Nephron progenitor cell (in vitro differentiated cells): ENCODE measurements at regions not wholly inside any gene's neighbourhood (a gene's known extent, or its start where the extent isn't known, plus 50 kb on each side); places are given as distances from the start of the nearest gene placed in this dataset.

Experiments used
- DNase-seq: peaks from one replicate; pipeline ENCODE4 v3.0.0; 2021
- H3K27ac Mint-ChIP-seq: 2 replicates; pipeline ENCODE4 v1.8.0; 2021; ENCODE audit warnings: mild to moderate bottlenecking, moderate library complexity, mixed read lengths
- H3K27me3 Mint-ChIP-seq: 2 replicates; pipeline ENCODE4 v1.8.0; 2021; ENCODE audit warnings: mild to moderate bottlenecking, low read depth, mixed read lengths; ENCODE audit not compliant: poor library complexity
- H3K36me3 Mint-ChIP-seq: 2 replicates; pipeline ENCODE4 v1.8.0; 2021; ENCODE audit warnings: low read depth, mixed read lengths
- H3K4me1 Mint-ChIP-seq: 2 replicates; pipeline ENCODE4 v1.8.0; 2021; ENCODE audit warnings: mixed read lengths
- H3K4me3 Mint-ChIP-seq: 2 replicates; pipeline ENCODE4 v1.8.0; 2021; ENCODE audit warnings: mild to moderate bottlenecking, moderate library complexity, mixed read lengths
- H3K9me3 Mint-ChIP-seq: 2 replicates; pipeline ENCODE4 v1.8.0; 2021; ENCODE audit warnings: mild to moderate bottlenecking, moderate library complexity, mixed read lengths
- TF ChIP-seq, protein P1 (sequence below): fragments of 200-600 bp; sonication (generic); IDR thresholded peaks from 2 replicates; pipeline ENCODE4 v1.5.0; 2021; ENCODE audit warnings: antibody characterized with exemption

- no peak overlapping the region for H3K4me3 Mint-ChIP-seq
- no peak for DNase-seq
- H3K27ac Mint-ChIP-seq, result peak overlapping the region; percentile 64
Observed at GRCh38 chr2:66270247-66270646, 164.7 kb upstream of the MEIS1 start.

DNA sequence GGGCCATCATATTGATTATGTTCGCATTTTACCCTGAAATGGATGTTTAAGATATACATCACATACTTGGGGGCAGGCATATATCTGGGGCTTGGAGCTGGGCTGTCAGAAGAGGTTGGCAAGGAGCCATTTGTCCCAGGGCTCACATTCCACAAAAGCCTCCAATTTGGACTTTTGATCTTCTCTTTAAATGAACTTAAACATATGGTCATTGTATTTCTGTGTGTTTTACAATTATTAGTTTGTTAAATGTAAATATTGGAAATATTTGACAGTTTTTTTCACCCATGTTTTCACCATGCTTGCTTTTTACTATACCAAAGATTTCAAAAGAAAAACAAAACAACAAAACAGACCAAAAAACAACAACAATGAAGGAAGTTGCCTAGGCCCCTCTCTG is 165.8 kb upstream of the MEIS1 start:
- Mint-ChIP-seq H3K27ac (peak overlapping the region; percentile 50), H3K9me3 (peaks cover 6% of the 10 kb centered on the region), H3K4me3 (no peak overlapping the region), H3K4me1 (peaks cover 61% of the 10 kb centered on the region), H3K36me3 (no peaks in the 10 kb centered on the region), H3K27me3 (no peaks in the 10 kb centered on the region)
- TF ChIP-seq, protein P1, sequence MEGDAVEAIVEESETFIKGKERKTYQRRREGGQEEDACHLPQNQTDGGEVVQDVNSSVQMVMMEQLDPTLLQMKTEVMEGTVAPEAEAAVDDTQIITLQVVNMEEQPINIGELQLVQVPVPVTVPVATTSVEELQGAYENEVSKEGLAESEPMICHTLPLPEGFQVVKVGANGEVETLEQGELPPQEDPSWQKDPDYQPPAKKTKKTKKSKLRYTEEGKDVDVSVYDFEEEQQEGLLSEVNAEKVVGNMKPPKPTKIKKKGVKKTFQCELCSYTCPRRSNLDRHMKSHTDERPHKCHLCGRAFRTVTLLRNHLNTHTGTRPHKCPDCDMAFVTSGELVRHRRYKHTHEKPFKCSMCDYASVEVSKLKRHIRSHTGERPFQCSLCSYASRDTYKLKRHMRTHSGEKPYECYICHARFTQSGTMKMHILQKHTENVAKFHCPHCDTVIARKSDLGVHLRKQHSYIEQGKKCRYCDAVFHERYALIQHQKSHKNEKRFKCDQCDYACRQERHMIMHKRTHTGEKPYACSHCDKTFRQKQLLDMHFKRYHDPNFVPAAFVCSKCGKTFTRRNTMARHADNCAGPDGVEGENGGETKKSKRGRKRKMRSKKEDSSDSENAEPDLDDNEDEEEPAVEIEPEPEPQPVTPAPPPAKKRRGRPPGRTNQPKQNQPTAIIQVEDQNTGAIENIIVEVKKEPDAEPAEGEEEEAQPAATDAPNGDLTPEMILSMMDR, result no peak
- no peak for DNase-seq

More at GRCh38 chr2:66270247-66270646, 164.7 kb upstream of the MEIS1 start:
- Mint-ChIP-seq H3K27me3 (no peaks in the 10 kb centered on the region), H3K4me1 (peaks cover 72% of the 10 kb centered on the region), H3K9me3 (peaks cover 6% of the 10 kb centered on the region), H3K36me3 (no peaks in the 10 kb centered on the region)
- TF ChIP-seq, protein P1, result no peak

DNA sequence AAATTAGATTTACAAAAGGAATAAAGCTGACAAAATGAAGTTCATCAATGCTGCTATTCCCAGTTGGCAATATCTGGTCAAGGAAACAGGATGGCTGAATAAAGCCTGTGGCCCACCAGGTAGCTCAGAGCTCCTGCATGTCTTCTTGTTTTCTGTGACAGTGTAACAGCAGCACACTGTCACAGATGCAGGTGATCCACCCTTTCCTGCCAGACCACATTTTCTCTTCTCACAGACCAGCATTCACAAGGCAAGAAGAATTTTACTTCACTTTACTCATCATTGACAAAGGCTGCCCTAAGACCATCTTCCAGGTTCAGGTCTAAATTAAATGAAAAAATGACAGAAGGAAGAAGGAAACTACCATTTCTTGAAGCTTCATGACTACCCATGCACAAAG is 166.2 kb upstream of the MEIS1 start:
- no peak overlapping the region for H3K27ac Mint-ChIP-seq
- TF ChIP-seq, protein P1, result no peak
- no peak overlapping the region for H3K4me3 Mint-ChIP-seq
- H3K36me3 Mint-ChIP-seq, result no peaks in the 10 kb centered on the region
- H3K4me1 Mint-ChIP-seq, result peaks cover 57% of the 10 kb centered on the region
- no peaks in the 10 kb centered on the region for H3K27me3 Mint-ChIP-seq
- peaks cover 6% of the 10 kb centered on the region for H3K9me3 Mint-ChIP-seq
- DNase-seq, result no peak

- Mint-ChIP-seq H3K9me3 (peaks cover 6% of the 10 kb centered on the region), H3K4me1 (peaks cover 19% of the 10 kb centered on the region), H3K27ac (no peak overlapping the region), H3K27me3 (peaks cover 3% of the 10 kb centered on the region), H3K4me3 (no peak overlapping the region), H3K36me3 (no peaks in the 10 kb centered on the region)
- no peak for DNase-seq
- TF ChIP-seq, protein P1, result no peak
Observed at GRCh38 chr2:66264354-66264753, 170.6 kb upstream of the MEIS1 start.

- Mint-ChIP-seq H3K27ac (no peak overlapping the region), H3K27me3 (peaks cover under 1% of the 10 kb centered on the region), H3K4me3 (no peak overlapping the region), H3K9me3 (no peaks in the 10 kb centered on the region), H3K4me1 (peaks cover 19% of the 10 kb centered on the region), H3K36me3 (no peaks in the 10 kb centered on the region)
- no peak for DNase-seq
- TF ChIP-seq, protein P1, result no peak
Observed at GRCh38 chr2:66255867-66256266, 179.1 kb upstream of the MEIS1 start.

- TF ChIP-seq, protein P1, result no peak
- Mint-ChIP-seq H3K4me1 (peaks cover 19% of the 10 kb centered on the region), H3K27me3 (no peaks in the 10 kb centered on the region), H3K4me3 (no peak overlapping the region), H3K27ac (no peak overlapping the region), H3K9me3 (no peaks in the 10 kb centered on the region), H3K36me3 (no peaks in the 10 kb centered on the region)
- no peak for DNase-seq
Observed at GRCh38 chr2:66255136-66255535, 179.8 kb upstream of the MEIS1 start.
